ENCODE measurements at regions not wholly inside any gene's neighbourhood (a gene's known extent, or its start where the extent isn't known, plus 50 kb on each side); places are given as distances from the start of the nearest gene placed in this dataset.
A peak's percentile ranks its signal among the peaks of the same experiment; 100 is the strongest.

DNA sequence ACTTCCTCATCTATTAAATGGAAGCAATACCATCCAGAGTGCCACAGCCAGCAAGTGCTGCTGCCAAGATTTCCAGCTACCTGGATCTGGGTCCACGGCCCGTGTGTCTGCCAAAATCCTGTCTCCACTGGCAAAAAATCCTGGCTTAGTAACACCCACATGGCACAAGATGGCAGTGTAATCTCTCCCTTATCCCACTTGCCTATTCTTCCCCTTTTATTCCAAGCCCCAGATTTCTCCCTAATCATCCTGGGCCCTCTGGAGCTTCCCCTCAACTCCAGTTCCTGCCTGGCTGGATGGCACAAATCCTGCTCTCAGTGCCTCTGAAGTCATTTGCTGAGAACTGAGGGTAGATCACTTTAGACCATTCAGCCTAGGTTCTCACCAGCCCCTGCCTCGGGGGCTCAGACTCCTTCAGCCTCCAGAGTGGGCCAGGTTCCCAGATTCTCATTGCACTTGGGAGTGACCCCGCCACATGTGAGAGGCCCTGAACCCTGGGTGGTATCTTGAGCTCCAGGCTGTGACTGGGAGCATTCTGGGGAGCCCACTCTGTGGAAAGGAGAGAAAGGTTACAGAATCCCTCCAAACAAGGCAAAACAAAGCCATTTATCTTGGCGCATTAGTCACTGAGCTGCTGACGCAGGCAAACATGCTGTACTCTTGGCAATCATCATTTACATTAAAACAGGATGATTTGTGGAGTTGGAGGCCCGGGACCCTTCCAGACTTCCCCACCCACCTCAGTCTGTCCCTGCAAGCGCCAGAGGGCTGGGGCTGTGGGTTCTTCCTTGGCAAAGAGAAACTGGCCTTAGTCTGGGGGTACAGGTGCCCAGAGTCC lies 325.8 kb downstream of the DYSF start:
- Histone ChIP-seq H3K36me3 (no peaks in the 10 kb centered on the region), H3K4me3 (no peak overlapping the region), H3K9me3 (no peaks in the 10 kb centered on the region), H3K27me3 (no peaks in the 10 kb centered on the region), H3K4me1 (no peaks in the 10 kb centered on the region), H3K27ac (no peak overlapping the region)
- intact Hi-C loops (cut with DNase I): no loop called here
- ATAC-seq (no peak), DNase-seq (no peak)
- TF ChIP-seq, protein P1, sequence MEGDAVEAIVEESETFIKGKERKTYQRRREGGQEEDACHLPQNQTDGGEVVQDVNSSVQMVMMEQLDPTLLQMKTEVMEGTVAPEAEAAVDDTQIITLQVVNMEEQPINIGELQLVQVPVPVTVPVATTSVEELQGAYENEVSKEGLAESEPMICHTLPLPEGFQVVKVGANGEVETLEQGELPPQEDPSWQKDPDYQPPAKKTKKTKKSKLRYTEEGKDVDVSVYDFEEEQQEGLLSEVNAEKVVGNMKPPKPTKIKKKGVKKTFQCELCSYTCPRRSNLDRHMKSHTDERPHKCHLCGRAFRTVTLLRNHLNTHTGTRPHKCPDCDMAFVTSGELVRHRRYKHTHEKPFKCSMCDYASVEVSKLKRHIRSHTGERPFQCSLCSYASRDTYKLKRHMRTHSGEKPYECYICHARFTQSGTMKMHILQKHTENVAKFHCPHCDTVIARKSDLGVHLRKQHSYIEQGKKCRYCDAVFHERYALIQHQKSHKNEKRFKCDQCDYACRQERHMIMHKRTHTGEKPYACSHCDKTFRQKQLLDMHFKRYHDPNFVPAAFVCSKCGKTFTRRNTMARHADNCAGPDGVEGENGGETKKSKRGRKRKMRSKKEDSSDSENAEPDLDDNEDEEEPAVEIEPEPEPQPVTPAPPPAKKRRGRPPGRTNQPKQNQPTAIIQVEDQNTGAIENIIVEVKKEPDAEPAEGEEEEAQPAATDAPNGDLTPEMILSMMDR (IDR thresholded peaks at IDR 0.05): no peak
- TF ChIP-seq POLR2A (IDR thresholded peaks at IDR 0.05): no peak
- WGBS, 4 donors: 75 to 84% (median 77%) methylated on average over 7 to 8 of the region's 8 CpGs

DNA sequence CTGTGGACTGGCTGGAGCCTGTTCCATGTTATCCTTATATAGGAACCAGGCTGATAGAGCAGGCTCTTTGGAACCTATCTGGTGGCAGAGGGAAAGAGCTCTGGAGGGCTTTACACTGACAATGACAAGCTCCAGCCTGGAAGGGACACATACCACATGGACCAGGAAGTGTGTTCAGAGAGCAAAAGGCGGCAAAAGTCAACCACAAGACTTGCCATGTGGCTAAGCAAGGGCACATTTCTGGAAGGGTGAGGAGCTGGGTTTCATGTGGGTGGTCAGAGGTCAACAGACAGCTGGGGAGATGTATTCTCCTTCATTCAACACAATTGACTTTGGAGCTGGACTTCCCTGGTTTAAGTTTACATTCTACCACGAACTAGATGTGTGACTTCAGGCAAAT lies 325.2 kb downstream of the DYSF start:
- 69 to 90% (median 79%) methylated on average over 2 of the region's 2 CpGs for WGBS, 4 donors
- TF ChIP-seq, protein P1 (IDR thresholded peaks at IDR 0.05): no peak
- TF ChIP-seq POLR2A (IDR thresholded peaks at IDR 0.05): no peak
- no peaks in the 10 kb centered on the region for H3K27me3 ChIP-seq
- intact Hi-C loops (cut with DNase I): no loop called here
- no peak overlapping the region for H3K4me3 ChIP-seq
- ATAC-seq: peak in 1 of 4 donors; percentile 39
- no peaks in the 10 kb centered on the region for H3K4me1 ChIP-seq
- no peaks in the 10 kb centered on the region for H3K9me3 ChIP-seq
- H3K36me3 ChIP-seq: no peaks in the 10 kb centered on the region
- DNase-seq: no peak
- H3K27ac ChIP-seq: no peak overlapping the region

- H3K36me3 ChIP-seq: no peaks in the 10 kb centered on the region
- no peaks in the 10 kb centered on the region for H3K4me1 ChIP-seq
- DNase-seq (no peak), ATAC-seq (no peak)
- H3K27ac ChIP-seq: no peak overlapping the region
- intact Hi-C loops (cut with DNase I): no loop called here
- H3K27me3 ChIP-seq: no peaks in the 10 kb centered on the region
- peaks cover 0 to 4% (median 0%) of the 10 kb centered on the region in 12 donors for H3K9me3 ChIP-seq
- no peak overlapping the region for H3K4me3 ChIP-seq
- 89 to 97% (median 92%) methylated on average over 4 of the region's 4 CpGs for WGBS, 4 donors
- TF ChIP-seq POLR2A (IDR thresholded peaks at IDR 0.05): no peak
- TF ChIP-seq, protein P1 (IDR thresholded peaks at IDR 0.05): no peak
Measured at GRCh38 chr2:71777946-71778345, 324.6 kb downstream of the DYSF start.

DNA sequence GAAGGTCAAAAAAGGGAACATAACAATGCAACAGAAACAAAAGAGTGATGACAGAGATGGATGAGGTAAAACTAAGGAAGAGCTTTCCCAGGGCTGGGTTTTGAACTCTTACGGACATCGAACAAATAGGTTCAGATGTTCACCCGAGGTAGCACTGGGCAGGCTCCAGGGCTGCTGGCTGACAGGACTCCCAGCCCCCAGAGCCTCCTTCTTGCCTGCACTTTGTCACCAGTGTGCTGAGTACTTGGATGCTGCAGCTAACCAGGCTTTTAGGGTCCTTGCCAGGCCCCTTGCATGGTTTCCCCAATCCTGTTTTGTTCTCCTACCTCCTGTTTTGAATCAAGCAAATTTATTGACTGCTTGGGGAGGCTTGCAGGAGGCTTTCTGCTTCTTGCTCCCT lies 322.9 kb downstream of the DYSF start:
- Histone ChIP-seq H3K4me3 (no peak overlapping the region), H3K9me3 (peaks cover 0 to 8% (median 3%) of the 10 kb centered on the region in 12 donors), H3K36me3 (no peaks in the 10 kb centered on the region), H3K27me3 (no peaks in the 10 kb centered on the region), H3K4me1 (no peaks in the 10 kb centered on the region), H3K27ac (no peak overlapping the region)
- intact Hi-C loops (cut with DNase I): no loop called here
- TF ChIP-seq, protein P1 (IDR thresholded peaks at IDR 0.05): no peak
- TF ChIP-seq POLR2A (IDR thresholded peaks at IDR 0.05): no peak
- WGBS, 4 donors: 82 to 94% (median 86%) methylated on average over 3 of the region's 3 CpGs
- DNase-seq (no peak), ATAC-seq (no peak)

Data from heart left ventricle (tissue), 16 donors.